Endothelial cell of umbilical vein (primary cell): ENCODE measurements at regions not wholly inside any gene's neighbourhood (a gene's known extent, or its start where the extent isn't known, plus 50 kb on each side); places are given as distances from the start of the nearest gene placed in this dataset.

ENCODE experiments used
- BruUV-seq: library from RNA; stranded (reverse); fragments of 400-500 nt; replicated peaks from 2 replicates; lab custom pipeline; 2021; lab: Mats Ljungman, UMichigan
- CTCF ChIA-PET: fragments of 300-600, 350-600 bp; sonication (Branson Sonifier 250); formaldehyde crosslinking; loops from one replicate; lab custom pipeline; 2021; ENCODE audit warnings: antibody characterized with exemption, inconsistent platforms; lab: Charles Lee
- POLR2A ChIA-PET: fragments of 300-600, 350-600 bp; sonication (Branson Sonifier 250); formaldehyde crosslinking; loops from one replicate; lab custom pipeline; 2021; ENCODE audit warnings: antibody characterized with exemption, inconsistent platforms; lab: Charles Lee
- DNase-seq: peaks from one replicate; pipeline ENCODE4 v3.0.0-alpha.2; 2011; ENCODE audit warnings: low read depth, low spot score
- FAIRE-seq: peaks from 2 replicates; lab custom pipeline; 2011; peaks lifted over from hg19 to GRCh38; lab: Jason Lieb, UNC
- H2AFZ ChIP-seq: 2 replicates; pipeline ENCODE4 v1.6.0; 2012; ENCODE audit warnings: low read depth, low read length, control low read depth, inconsistent platforms
- H3K27ac ChIP-seq: 2 replicates; pipeline ENCODE4 v1.5.1; 2011; ENCODE audit warnings: low read depth, mild to moderate bottlenecking, control low read depth, low read length, moderate library complexity; ENCODE audit not compliant: insufficient read depth
- H3K27me3 ChIP-seq, 2 experiments: 2 replicates each; pipeline versions ENCODE4 v1.6.0 to v1.6.1; 2011; ENCODE audit warnings: low read length in 2 of 2, mixed read lengths in 1 of 2; ENCODE audit not compliant: control insufficient read depth in 2 of 2, insufficient read depth in 2 of 2
- H3K36me3 ChIP-seq, 2 experiments: 2 replicates in 1 of 2; 3 replicates in 1 of 2; pipeline ENCODE4 v1.5.1; 2011; ENCODE audit warnings: low read length in 2 of 2, mild to moderate bottlenecking in 1 of 2, moderate library complexity in 1 of 2; ENCODE audit not compliant: control insufficient read depth in 2 of 2, insufficient read depth in 2 of 2; ENCODE audit errors: extremely low read depth in 1 of 2
- H3K4me1 ChIP-seq: 3 replicates; pipeline ENCODE4 v1.5.1; 2011; ENCODE audit warnings: mild to moderate bottlenecking, low read length; ENCODE audit not compliant: control insufficient read depth, insufficient read depth; ENCODE audit errors: extremely low read depth
- H3K4me2 ChIP-seq: 2 replicates; pipeline ENCODE4 v1.6.1; 2011; ENCODE audit warnings: low read length, control low read depth, mixed read lengths; ENCODE audit not compliant: insufficient read depth
- H3K4me3 ChIP-seq, 3 experiments: fragments of 200-600 bp in 1 of 3; sonication (generic), shearing (Covaris generic) in 1 of 3; replicated peaks in 1 of 3; 2 replicates each; pipeline ENCODE4 v1.5.1; 2011 to 2016; ENCODE audit warnings: control low read depth in 3 of 3, low read length in 3 of 3, mild to moderate bottlenecking in 2 of 3, inconsistent platforms in 1 of 3, low read depth in 1 of 3, moderate library complexity in 1 of 3; ENCODE audit not compliant: insufficient read depth in 1 of 3
- H3K79me2 ChIP-seq: 2 replicates; pipeline ENCODE4 v1.6.0; 2012; ENCODE audit warnings: low read length, inconsistent platforms; ENCODE audit not compliant: control insufficient read depth, insufficient read depth
- H3K9ac ChIP-seq: replicated peaks from 2 replicates; pipeline ENCODE3; 2011; ENCODE audit warnings: low read length, control low read depth; ENCODE audit not compliant: insufficient read depth; ENCODE audit errors: extremely low read depth
- H3K9me1 ChIP-seq: replicated peaks from 3 replicates; pipeline ENCODE4 v1.6.0; 2011; ENCODE audit warnings: mild to moderate bottlenecking, low read length; ENCODE audit not compliant: control insufficient read depth, insufficient read depth; ENCODE audit errors: extremely low read depth
- H3K9me3 ChIP-seq: replicated peaks from 2 replicates; pipeline ENCODE4 v1.5.1; 2012; ENCODE audit warnings: low read length, inconsistent platforms; ENCODE audit not compliant: control insufficient read depth, insufficient read depth
- H4K20me1 ChIP-seq: replicated peaks from 2 replicates; pipeline ENCODE3; 2011; ENCODE audit warnings: mild to moderate bottlenecking, low read length; ENCODE audit not compliant: control insufficient read depth, insufficient read depth; ENCODE audit errors: extremely low read depth
- CTCF ChIP-seq, 2 donors: IDR thresholded peaks; 1 replicate in 1 of 2; 2 replicates in 1 of 2; pipeline ENCODE4 v1.5.1; 2011; ENCODE audit warnings: low read length in 2 of 2, mild to moderate bottlenecking in 2 of 2, moderate library complexity in 2 of 2, control low read depth in 1 of 2, inconsistent platforms in 1 of 2, low read depth in 1 of 2; ENCODE audit not compliant: insufficient read depth in 1 of 2; ENCODE audit errors: extremely low read depth in 1 of 2
- EZH2 ChIP-seq: IDR thresholded peaks from 2 replicates; pipeline ENCODE4 v1.6.1; 2012; ENCODE audit warnings: borderline replicate concordance, low read depth, mild to moderate bottlenecking, moderate library complexity, low read length, inconsistent platforms; ENCODE audit not compliant: severe bottlenecking
- FOS ChIP-seq: IDR thresholded peaks from 2 replicates; pipeline ENCODE4 v1.6.1; 2011; ENCODE audit warnings: mild to moderate bottlenecking, low read length, moderate library complexity, borderline replicate concordance; ENCODE audit not compliant: insufficient read depth
- GATA2 ChIP-seq: IDR thresholded peaks from 2 replicates; pipeline ENCODE4 v1.7.0; 2011; ENCODE audit warnings: low read depth, mild to moderate bottlenecking, moderate library complexity, mixed read lengths, low read length; ENCODE audit not compliant: insufficient read length, insufficient read depth
- JUN ChIP-seq: IDR thresholded peaks from 2 replicates; pipeline ENCODE4 v1.6.1; 2011; ENCODE audit warnings: borderline replicate concordance, low read depth; ENCODE audit not compliant: insufficient read length, insufficient read depth
- MAX ChIP-seq: IDR thresholded peaks from 2 replicates; pipeline ENCODE4 v1.6.1; 2011; ENCODE audit not compliant: insufficient read depth, insufficient read length
- MYC ChIP-seq: IDR thresholded peaks from one replicate; pipeline ENCODE4 v1.6.1; 2011; ENCODE audit warnings: mild to moderate bottlenecking, low read depth, low read length
- POLR2A ChIP-seq: IDR thresholded peaks from 2 replicates; pipeline ENCODE4 v1.6.1; 2012; ENCODE audit warnings: low read depth, mild to moderate bottlenecking, control low read depth, low read length
- POLR2AphosphoS5 ChIP-seq: IDR thresholded peaks from 2 replicates; pipeline ENCODE4 v1.6.1; 2012; ENCODE audit warnings: low read depth, mild to moderate bottlenecking, control low read depth, low read length, moderate library complexity; ENCODE audit not compliant: insufficient read depth
- dilution Hi-C: fragments of 300-500 bp; cut with MboI; formaldehyde crosslinking; loops from one replicate; pipeline ENCODE4 v1.15.0; 2019; ENCODE audit warnings: low sequenced_read_pairs; ENCODE audit not compliant: extremely low pct_ligation_motif_present
- intact Hi-C: fragments of 100-400 bp; cut with micrococcal nuclease; formaldehyde crosslinking; loops from one replicate; pipeline ENCODE4 v1.10.0; 2022

- Histone ChIP-seq H3K4me2 (no peak overlapping the region), H3K4me1 (no peaks in the 10 kb centered on the region), H3K36me3 (no peaks in the 10 kb centered on the region), H3K27me3 (no peaks in the 10 kb centered on the region), H3K9ac (no peak overlapping the region), H3K9me3 (no peaks in the 10 kb centered on the region), H2AFZ (no peak overlapping the region), H3K9me1 (no peaks in the 10 kb centered on the region), H4K20me1 (no peaks in the 10 kb centered on the region), H3K4me3 (no peak overlapping the region), H3K79me2 (no peaks in the 10 kb centered on the region), H3K27ac (no peak overlapping the region)
- CTCF ChIA-PET, result interaction anchor here (0.9 to 2.2 kb wide), 5 partner anchors 25 to 248 kb away, joined by 3 to 9 read pairs (median 3); no protein-coding TSS in a partner anchor
- dilution Hi-C loops (no loop called here), intact Hi-C loops (no loop called here)
- TF ChIP-seq GATA2 (no peak), JUN (no peak), FOS (no peak), EZH2 (no peak), CTCF (IDR thresholded peaks at IDR 0.05; ENCODE audit: extremely low read depth in 1 of 2, insufficient read depth in 1 of 2, low read depth in 1 of 2, low read length in 2 of 2) (no peak), MYC (no peak), MAX (no peak), POLR2A (no peak), POLR2AphosphoS5 (no peak)
- POLR2A ChIA-PET, result no interaction called here
- BruUV-seq, result no TSS peak
- FAIRE-seq (no peak), DNase-seq (no peak)
Measured at GRCh38 chr1:114034567-114035303, 55.5 kb downstream of the OLFML3 start.
